ENCODE measurements at regions not wholly inside any gene's neighbourhood (a gene's known extent, or its start where the extent isn't known, plus 50 kb on each side); places are given as distances from the start of the nearest gene placed in this dataset.
"Not testable (repeated sequence)": the region's sequence is repeated elsewhere in the genome, so short reads cannot be mapped to it uniquely, and the experiment has no call there.

DNA sequence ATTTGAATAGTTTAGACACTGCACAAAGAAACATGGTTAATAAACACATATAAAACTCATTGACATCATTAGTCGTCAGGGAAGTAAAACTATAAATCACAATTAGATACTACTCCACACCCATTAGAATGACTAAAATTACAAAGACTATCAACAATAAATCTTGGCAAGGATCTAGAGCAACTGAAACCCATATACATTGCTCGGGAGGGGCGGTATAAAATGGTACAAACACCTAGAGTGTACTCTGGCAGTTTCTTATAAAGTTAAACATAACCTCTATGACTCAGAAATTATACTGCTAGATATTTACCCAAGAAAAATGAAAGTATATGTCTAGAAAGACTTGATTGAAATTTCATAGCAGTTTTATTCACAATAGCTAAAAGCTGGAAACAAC, 434.2 kb downstream of the RWDD3 start:
- peaks cover 0 to 4% (median 0%) of the 10 kb centered on the region in 3 donors for H3K9me3 ChIP-seq
- DNase-seq (no peak), ATAC-seq (no peak)
- intact Hi-C loops (cut with DNase I), result no loop called here
- no peaks in the 10 kb centered on the region for H3K4me1 ChIP-seq
- no peak overlapping the region for H3K4me3 ChIP-seq
- no peak for TF ChIP-seq POLR2A (IDR thresholded peaks at IDR 0.05)
- TF ChIP-seq, protein P1, sequence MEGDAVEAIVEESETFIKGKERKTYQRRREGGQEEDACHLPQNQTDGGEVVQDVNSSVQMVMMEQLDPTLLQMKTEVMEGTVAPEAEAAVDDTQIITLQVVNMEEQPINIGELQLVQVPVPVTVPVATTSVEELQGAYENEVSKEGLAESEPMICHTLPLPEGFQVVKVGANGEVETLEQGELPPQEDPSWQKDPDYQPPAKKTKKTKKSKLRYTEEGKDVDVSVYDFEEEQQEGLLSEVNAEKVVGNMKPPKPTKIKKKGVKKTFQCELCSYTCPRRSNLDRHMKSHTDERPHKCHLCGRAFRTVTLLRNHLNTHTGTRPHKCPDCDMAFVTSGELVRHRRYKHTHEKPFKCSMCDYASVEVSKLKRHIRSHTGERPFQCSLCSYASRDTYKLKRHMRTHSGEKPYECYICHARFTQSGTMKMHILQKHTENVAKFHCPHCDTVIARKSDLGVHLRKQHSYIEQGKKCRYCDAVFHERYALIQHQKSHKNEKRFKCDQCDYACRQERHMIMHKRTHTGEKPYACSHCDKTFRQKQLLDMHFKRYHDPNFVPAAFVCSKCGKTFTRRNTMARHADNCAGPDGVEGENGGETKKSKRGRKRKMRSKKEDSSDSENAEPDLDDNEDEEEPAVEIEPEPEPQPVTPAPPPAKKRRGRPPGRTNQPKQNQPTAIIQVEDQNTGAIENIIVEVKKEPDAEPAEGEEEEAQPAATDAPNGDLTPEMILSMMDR (IDR thresholded peaks at IDR 0.05), result no peak
- H3K27me3 ChIP-seq, result no peaks in the 10 kb centered on the region
- H3K36me3 ChIP-seq (replicated peaks in 1 of 2; ENCODE audit: insufficient read depth in 1 of 2, low read depth in 2 of 2), result no peaks in the 10 kb centered on the region
- WGBS, 2 donors, result 68 to 74% methylated on average over 3 of the region's 3 CpGs
- no peak overlapping the region for H3K27ac ChIP-seq

DNA sequence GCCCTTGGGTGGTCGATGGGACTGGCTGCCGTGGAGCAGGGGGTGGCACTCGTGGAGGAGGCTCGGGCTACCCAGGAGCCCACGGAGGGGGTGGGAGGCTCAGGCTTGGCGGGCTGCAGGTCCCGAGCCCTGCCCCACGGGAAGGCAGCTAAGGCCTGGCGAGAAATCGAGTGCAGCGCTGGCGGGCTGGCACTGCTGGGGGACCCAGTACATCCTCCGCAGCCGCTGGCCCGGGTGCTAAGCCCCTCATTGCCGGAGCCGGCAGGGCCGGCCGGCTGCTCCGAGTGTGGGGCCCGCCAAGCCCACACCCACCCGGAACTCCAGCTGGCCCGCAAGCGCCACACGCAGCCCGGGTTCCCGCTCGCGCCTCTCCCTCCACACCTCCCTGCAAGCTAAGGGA, 435.6 kb downstream of the RWDD3 start:
- WGBS, 2 donors, result 92 to 94% methylated on average over 7 to 23 of the region's 29 CpGs
- H3K4me1 ChIP-seq; H3K27me3 ChIP-seq; DNase-seq; H3K9me3 ChIP-seq; H3K36me3 ChIP-seq (replicated peaks in 1 of 2; ENCODE audit: insufficient read depth in 1 of 2, low read depth in 2 of 2); ATAC-seq; intact Hi-C loops (cut with DNase I); H3K27ac ChIP-seq; H3K4me3 ChIP-seq: not testable (repeated sequence)

GRCh38 chr1:95671098-95671497, 437.1 kb downstream of the RWDD3 start:
- no peaks in the 10 kb centered on the region for H3K36me3 ChIP-seq (replicated peaks in 1 of 2; ENCODE audit: insufficient read depth in 1 of 2, low read depth in 2 of 2)
- DNase-seq (no peak), ATAC-seq (no peak)
- no peaks in the 10 kb centered on the region for H3K27me3 ChIP-seq
- H3K4me1 ChIP-seq, result no peaks in the 10 kb centered on the region
- 74 to 89% methylated on average over 1 of the region's 1 CpG for WGBS, 2 donors
- intact Hi-C loops (cut with DNase I), result no loop called here
- TF ChIP-seq, protein P1 (IDR thresholded peaks at IDR 0.05), result no peak
- no peak for TF ChIP-seq POLR2A (IDR thresholded peaks at IDR 0.05)
- H3K4me3 ChIP-seq, result no peak overlapping the region
- H3K27ac ChIP-seq, result no peak overlapping the region
- H3K9me3 ChIP-seq, result no peaks in the 10 kb centered on the region

DNA sequence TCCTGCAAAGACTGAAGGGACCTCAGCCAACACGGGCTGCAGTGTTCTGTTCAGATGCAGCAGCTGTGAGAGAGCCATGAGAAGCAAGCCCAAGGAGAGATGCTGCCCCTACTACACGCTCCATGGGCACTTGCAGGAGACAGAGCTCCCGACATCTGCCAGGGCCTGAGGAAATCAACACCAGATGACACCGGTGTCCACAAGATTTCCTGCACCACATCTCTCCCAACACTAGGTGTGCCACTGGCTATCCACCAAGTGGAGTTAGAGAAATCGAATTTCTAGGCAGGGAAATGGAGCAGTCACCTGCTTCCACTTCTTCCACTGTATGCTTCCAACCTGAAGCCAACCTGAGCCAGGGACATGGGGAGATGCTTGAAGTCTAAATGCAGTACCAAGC, 445.3 kb downstream of the RWDD3 start:
- TF ChIP-seq POLR2A (IDR thresholded peaks at IDR 0.05), result no peak
- TF ChIP-seq, protein P1 (IDR thresholded peaks at IDR 0.05), result no peak
- Histone ChIP-seq H3K27ac (no peak overlapping the region), H3K4me3 (no peak overlapping the region), H3K36me3 (replicated peaks in 1 of 2; ENCODE audit: insufficient read depth in 1 of 2, low read depth in 2 of 2) (no peaks in the 10 kb centered on the region), H3K27me3 (no peaks in the 10 kb centered on the region), H3K9me3 (no peaks in the 10 kb centered on the region), H3K4me1 (no peaks in the 10 kb centered on the region)
- 74 to 75% methylated on average over 5 of the region's 5 CpGs for WGBS, 2 donors
- DNase-seq, result no peak
- intact Hi-C loops (cut with DNase I), result no loop called here
- no peak for ATAC-seq

- Histone ChIP-seq H3K4me1 (no peaks in the 10 kb centered on the region), H3K27me3 (no peaks in the 10 kb centered on the region), H3K27ac (no peak overlapping the region), H3K36me3 (replicated peaks in 1 of 2; ENCODE audit: insufficient read depth in 1 of 2, low read depth in 2 of 2) (no peaks in the 10 kb centered on the region), H3K9me3 (no peaks in the 10 kb centered on the region), H3K4me3 (no peak overlapping the region)
- no peak for ATAC-seq
- 18 to 46% methylated on average over 2 of the region's 2 CpGs for WGBS, 2 donors
- no peak for TF ChIP-seq POLR2A (IDR thresholded peaks at IDR 0.05)
- TF ChIP-seq, protein P1 (IDR thresholded peaks at IDR 0.05), result no peak
- intact Hi-C loops (cut with DNase I), result no loop called here
- DNase-seq, result no peak
These were observed 451.1 kb downstream of the RWDD3 start for GRCh38 chr1:95685081-95685480.
